Transverse colon (tissue), 4 donors: ENCODE measurements at regions not wholly inside any gene's neighbourhood (a gene's known extent, or its start where the extent isn't known, plus 50 kb on each side); places are given as distances from the start of the nearest gene placed in this dataset.

ENCODE experiments used
- EP300 ChIP-seq: sonication (generic); formaldehyde crosslinking; IDR thresholded peaks from one replicate; pipeline ENCODE4 v1.6.1; 2017; ENCODE audit warnings: antibody characterized with exemption, low read depth
- POLR2A ChIP-seq: fragments of 450-650 bp; IDR thresholded peaks from one replicate; pipeline ENCODE4 v1.6.1; 2016; ENCODE audit warnings: antibody characterized with exemption, mild to moderate bottlenecking, moderate library complexity
- POLR2AphosphoS5 ChIP-seq, 3 donors: sonication (generic); formaldehyde crosslinking; IDR thresholded peaks; one replicate each; pipeline ENCODE4 v1.6.1; 2016; ENCODE audit warnings: antibody characterized with exemption in 3 of 3
- TF ChIP-seq, protein P1 (sequence below), 5 experiments: fragments of 200-600 bp in 3 of 5; fragments of 450-650 bp in 2 of 5; sonication (generic) in 3 of 5; IDR thresholded peaks; 1 replicate in 2 of 5; 2 replicates in 3 of 5; pipeline ENCODE4 v1.5.1; 2016 to 2017; ENCODE audit warnings: antibody characterized with exemption in 5 of 5, inconsistent platforms in 3 of 5, mild to moderate bottlenecking in 2 of 5, moderate library complexity in 1 of 5

DNA sequence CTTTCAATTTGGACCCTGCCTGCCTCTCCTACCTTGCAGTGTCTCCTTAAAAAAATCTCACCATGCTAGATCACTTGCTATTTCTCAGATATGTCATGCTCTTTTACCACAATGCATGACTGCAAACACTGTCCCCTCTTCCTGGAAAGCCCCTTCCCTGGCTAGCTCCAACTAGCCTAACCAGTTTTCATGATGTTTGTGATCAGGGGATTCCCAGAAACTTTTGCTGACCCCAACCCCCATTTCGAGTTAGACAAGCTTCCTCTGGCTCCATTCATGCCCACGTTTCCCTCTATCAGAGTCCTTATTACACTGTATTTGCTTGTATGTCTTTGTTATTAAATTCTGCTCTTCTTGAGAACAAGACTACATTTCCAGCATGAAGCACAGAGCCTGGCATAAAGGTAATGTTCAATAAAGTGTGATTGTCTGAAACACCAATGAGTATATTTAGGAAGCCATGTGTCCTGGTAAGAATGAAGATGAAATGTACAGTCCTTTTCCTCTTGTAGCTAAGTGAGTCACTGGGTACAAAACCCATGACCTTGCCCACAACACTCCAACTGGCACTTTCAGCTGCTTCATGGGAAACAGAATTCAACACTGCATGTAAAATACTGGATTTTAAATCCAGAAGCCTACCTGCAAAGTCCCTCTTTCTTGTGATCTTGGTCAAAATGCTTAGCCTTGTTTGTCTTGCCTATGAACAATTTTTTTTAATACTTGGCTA lies 62.0 kb upstream of the ATL2 start:
- TF ChIP-seq, protein P1, sequence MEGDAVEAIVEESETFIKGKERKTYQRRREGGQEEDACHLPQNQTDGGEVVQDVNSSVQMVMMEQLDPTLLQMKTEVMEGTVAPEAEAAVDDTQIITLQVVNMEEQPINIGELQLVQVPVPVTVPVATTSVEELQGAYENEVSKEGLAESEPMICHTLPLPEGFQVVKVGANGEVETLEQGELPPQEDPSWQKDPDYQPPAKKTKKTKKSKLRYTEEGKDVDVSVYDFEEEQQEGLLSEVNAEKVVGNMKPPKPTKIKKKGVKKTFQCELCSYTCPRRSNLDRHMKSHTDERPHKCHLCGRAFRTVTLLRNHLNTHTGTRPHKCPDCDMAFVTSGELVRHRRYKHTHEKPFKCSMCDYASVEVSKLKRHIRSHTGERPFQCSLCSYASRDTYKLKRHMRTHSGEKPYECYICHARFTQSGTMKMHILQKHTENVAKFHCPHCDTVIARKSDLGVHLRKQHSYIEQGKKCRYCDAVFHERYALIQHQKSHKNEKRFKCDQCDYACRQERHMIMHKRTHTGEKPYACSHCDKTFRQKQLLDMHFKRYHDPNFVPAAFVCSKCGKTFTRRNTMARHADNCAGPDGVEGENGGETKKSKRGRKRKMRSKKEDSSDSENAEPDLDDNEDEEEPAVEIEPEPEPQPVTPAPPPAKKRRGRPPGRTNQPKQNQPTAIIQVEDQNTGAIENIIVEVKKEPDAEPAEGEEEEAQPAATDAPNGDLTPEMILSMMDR (IDR thresholded peaks at IDR 0.05), result no peak
- TF ChIP-seq POLR2A (no peak), POLR2AphosphoS5 (IDR thresholded peaks at IDR 0.05) (no peak), EP300 (no peak)
